Keratinocyte (primary cell): ENCODE measurements at regions not wholly inside any gene's neighbourhood (a gene's known extent, or its start where the extent isn't known, plus 50 kb on each side); places are given as distances from the start of the nearest gene placed in this dataset.

ENCODE experiments used
- CTCF ChIP-seq, 3 experiments: IDR thresholded peaks in 1 of 3; conservative IDR thresholded peaks in 1 of 3; optimal IDR thresholded peaks in 1 of 3; 2 replicates in 2 of 3; 3 replicates in 1 of 3; pipeline versions ENCODE3 to v1.5.1; 2011; ENCODE audit warnings: low read length in 3 of 3, mild to moderate bottlenecking in 3 of 3, moderate library complexity in 2 of 3, control low read depth in 1 of 3, inconsistent platforms in 1 of 3; ENCODE audit not compliant: insufficient read depth in 2 of 3; ENCODE audit errors: extremely low read depth in 1 of 3
- EZH2 ChIP-seq: IDR thresholded peaks from one replicate; pipeline ENCODE4 v1.6.1; 2012; ENCODE audit warnings: inconsistent platforms, mild to moderate bottlenecking, low read length, moderate library complexity

- TF ChIP-seq CTCF (optimal IDR thresholded peaks at IDR 0.05 in 1 of 3, IDR thresholded peaks at IDR 0.05 in 1 of 3, conservative IDR thresholded peaks at IDR 0.05 in 1 of 3; ENCODE audit: extremely low read depth in 1 of 3, insufficient read depth in 2 of 3, low read length in 3 of 3) (no peak), EZH2 (no peak)
Observed at GRCh38 chr10:63922468-63923284, 401.5 kb downstream of the REEP3 start.
